GM12878 (cell line): ENCODE measurements at regions not wholly inside any gene's neighbourhood (a gene's known extent, or its start where the extent isn't known, plus 50 kb on each side); places are given as distances from the start of the nearest gene placed in this dataset.

Experiments used
- ATAC-seq: fragments of 200-7000 bp; cut with Tn5 transposase; 3 replicates; pipeline ENCODE4 v1.9.1; 2020; ENCODE audit warnings: mild to moderate bottlenecking, moderate library complexity
- BruUV-seq: library from RNA; stranded (reverse); fragments of 400-500 nt; replicated peaks from 2 replicates; lab custom pipeline; 2021; lab: Mats Ljungman, UMichigan
- CTCF ChIA-PET: fragments of 300-600 bp; sonication (Branson Sonifier 250); formaldehyde crosslinking; extraction: SDS; loops from one replicate; lab custom pipeline; 2021; ENCODE audit warnings: inconsistent platforms; lab: Yijun Ruan, JAX
- POLR2A ChIA-PET: fragments of 350-600 bp; formaldehyde crosslinking; extraction: SDS; loops from one replicate; lab custom pipeline; 2021; ENCODE audit warnings: inconsistent platforms; lab: Charles Lee
- RAD21 ChIA-PET: fragments of 300-600 bp; sonication (Branson Sonifier 250); formaldehyde crosslinking; loops from one replicate; lab custom pipeline; 2023; ENCODE audit warnings: antibody characterized with exemption; ENCODE audit not compliant: unreplicated experiment; lab: Charles Lee
- SMC1A ChIA-PET: fragments of 300-600 bp; sonication (Branson Sonifier 250); formaldehyde crosslinking; loops from one replicate; lab custom pipeline; 2023; ENCODE audit not compliant: unreplicated experiment, uncharacterized antibody; lab: Charles Lee
- DNase-seq: peaks from one replicate; pipeline ENCODE4 v3.0.0-alpha.2; 2011; ENCODE audit warnings: low read depth, low spot score
- FAIRE-seq: peaks from 3 replicates; lab custom pipeline; 2011; peaks lifted over from hg19 to GRCh38; lab: Jason Lieb, UNC
- H2AFZ ChIP-seq: 2 replicates; pipeline ENCODE4 v1.6.0; 2011; ENCODE audit warnings: low read depth, low read length, control low read depth; ENCODE audit not compliant: control insufficient read depth
- H3K27ac ChIP-seq: 2 replicates; pipeline ENCODE4 v1.5.1; 2011; ENCODE audit warnings: control low read depth; ENCODE audit not compliant: control insufficient read depth, insufficient read depth
- H3K27me3 ChIP-seq, 2 experiments: replicated peaks in 1 of 2; 2 replicates each; pipeline versions ENCODE4 v1.6.0 to v1.6.1; 2011; ENCODE audit warnings: low read length in 1 of 2; ENCODE audit not compliant: control insufficient read depth in 2 of 2, insufficient read depth in 2 of 2
- H3K36me3 ChIP-seq, 2 experiments: 2 replicates each; pipeline ENCODE4 v1.5.1; 2011; ENCODE audit warnings: low read length in 1 of 2; ENCODE audit not compliant: control insufficient read depth in 2 of 2, insufficient read depth in 2 of 2
- H3K4me1 ChIP-seq: 2 replicates; pipeline ENCODE4 v1.6.1; 2011; ENCODE audit warnings: mild to moderate bottlenecking, low read length, moderate library complexity, mixed read lengths; ENCODE audit not compliant: control insufficient read depth, insufficient read depth
- H3K4me2 ChIP-seq: 2 replicates; pipeline ENCODE4 v1.6.0; 2011; ENCODE audit warnings: control low read depth; ENCODE audit not compliant: control insufficient read depth, insufficient read depth
- H3K4me3 ChIP-seq: fragments of 200-600 bp; sonication (generic); 2 replicates; pipeline ENCODE4 v1.5.1; 2016
- H3K79me2 ChIP-seq: 2 replicates; pipeline ENCODE4 v1.6.0; 2011; ENCODE audit warnings: low read length; ENCODE audit not compliant: control insufficient read depth, insufficient read depth
- H3K9ac ChIP-seq: 2 replicates; pipeline ENCODE4 v1.8.0; 2011; ENCODE audit warnings: low read length, control low read depth, mixed read lengths; ENCODE audit not compliant: control insufficient read depth, insufficient read depth
- H3K9me3 ChIP-seq: replicated peaks from 3 replicates; pipeline ENCODE4 v1.5.1; 2011; ENCODE audit warnings: mild to moderate bottlenecking, low read length; ENCODE audit not compliant: control insufficient read depth, insufficient read depth
- H4K20me1 ChIP-seq: 2 replicates; pipeline ENCODE4 v1.6.0; 2011; ENCODE audit not compliant: control insufficient read depth, insufficient read depth
- KAT2A ChIP-seq: conservative IDR thresholded peaks from 2 replicates; pipeline ENCODE4 v1.6.1; 2011; ENCODE audit warnings: low read depth, low read length; ENCODE audit not compliant: control insufficient read depth
- NFXL1 ChIP-seq: fragments of 450-650 bp; IDR thresholded peaks from 2 replicates; pipeline ENCODE4 v1.6.1; 2017; ENCODE audit warnings: antibody characterized with exemption, mild to moderate bottlenecking, borderline replicate concordance
- RAD51 ChIP-seq: fragments of 450-650 bp; IDR thresholded peaks from 2 replicates; pipeline ENCODE4 v1.6.1; 2016; ENCODE audit warnings: moderate library complexity, mild to moderate bottlenecking, inconsistent platforms
- RCOR1 ChIP-seq: conservative IDR thresholded peaks from 2 replicates; pipeline ENCODE4 v1.6.1; 2012; ENCODE audit warnings: low read depth, low read length, improper control_type of control experiment
- SMARCA5 ChIP-seq: fragments of 450-650 bp; IDR thresholded peaks from 2 replicates; pipeline ENCODE4 v1.6.1; 2017; ENCODE audit warnings: mild to moderate bottlenecking
- WGBS: methylation state at CpG from one replicate; pipeline ENCODE4 v1.1.6; 2016; ENCODE audit warnings: low lambda C conversion rate; ENCODE audit not compliant: insufficient replicate concordance, insufficient coverage; ENCODE audit errors: missing lambda C conversion rate; 5-methylcytosine and 5-hydroxymethylcytosine counted together
- in situ Hi-C: fragments of 300-500 bp; cut with MboI; formaldehyde crosslinking; loops from 9 replicates; pipeline ENCODE4 v1.14.3; 2018; ENCODE audit warnings: mixed read lengths
- intact Hi-C: fragments of 100-400 bp; cut with micrococcal nuclease; formaldehyde crosslinking; loops from one replicate; pipeline ENCODE4 v1.14.2; 2022; ENCODE audit not compliant: unreplicated experiment
- TF ChIP-seq, protein P1 (sequence below): IDR thresholded peaks from 2 replicates; pipeline ENCODE4 v1.6.1; 2011; ENCODE audit warnings: borderline replicate concordance, low read depth, mild to moderate bottlenecking, moderate library complexity, low read length; ENCODE audit not compliant: insufficient read depth, poor library complexity, severe bottlenecking

DNA sequence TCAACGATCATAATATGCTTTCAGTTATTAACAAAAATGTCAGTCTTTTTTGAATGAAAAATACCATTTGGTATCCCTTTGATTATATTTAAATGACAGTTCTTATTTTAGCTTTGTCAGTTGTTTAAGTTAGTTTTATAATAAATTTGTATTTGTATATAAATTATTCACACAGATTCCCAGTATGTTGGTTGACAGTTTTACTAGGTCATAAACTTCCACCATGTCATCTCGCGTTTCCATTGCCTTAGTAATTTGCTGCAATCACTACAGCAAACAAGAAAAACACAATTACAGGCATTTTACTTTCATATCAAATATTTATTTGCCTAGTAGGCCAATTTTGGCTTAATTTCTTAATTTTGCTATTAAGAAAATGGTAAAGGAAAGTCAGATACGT, 109.6 kb upstream of the ANK2 start:
- Histone ChIP-seq H3K27ac (no peak overlapping the region), H3K27me3 (no peaks in the 10 kb centered on the region), H2AFZ (no peak overlapping the region), H4K20me1 (no peaks in the 10 kb centered on the region), H3K4me1 (no peaks in the 10 kb centered on the region), H3K36me3 (no peaks in the 10 kb centered on the region), H3K4me3 (no peak overlapping the region)
- no TSS peak for BruUV-seq
- ChIA-PET SMC1A (interaction anchor here (0.9 to 7.5 kb wide), 16 partner anchors 9 to 403 kb away, joined by 3 to 98 read pairs (median 6); no protein-coding TSS in a partner anchor), POLR2A (no interaction called here)
- TF ChIP-seq, protein P1, sequence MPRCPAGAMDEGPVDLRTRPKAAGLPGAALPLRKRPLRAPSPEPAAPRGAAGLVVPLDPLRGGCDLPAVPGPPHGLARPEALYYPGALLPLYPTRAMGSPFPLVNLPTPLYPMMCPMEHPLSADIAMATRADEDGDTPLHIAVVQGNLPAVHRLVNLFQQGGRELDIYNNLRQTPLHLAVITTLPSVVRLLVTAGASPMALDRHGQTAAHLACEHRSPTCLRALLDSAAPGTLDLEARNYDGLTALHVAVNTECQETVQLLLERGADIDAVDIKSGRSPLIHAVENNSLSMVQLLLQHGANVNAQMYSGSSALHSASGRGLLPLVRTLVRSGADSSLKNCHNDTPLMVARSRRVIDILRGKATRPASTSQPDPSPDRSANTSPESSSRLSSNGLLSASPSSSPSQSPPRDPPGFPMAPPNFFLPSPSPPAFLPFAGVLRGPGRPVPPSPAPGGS = no peak
- TF ChIP-seq RCOR1 (no peak), RAD51 (no peak), SMARCA5 (no peak), NFXL1 (no peak), KAT2A (no peak)
- TF ChIP-seq, all 136 proteins: peak for 0
- Histone ChIP-seq H3K79me2 (no peaks in the 10 kb centered on the region), H3K9ac (no peak overlapping the region), H3K4me2 (no peak overlapping the region), H3K9me3 (no peaks in the 10 kb centered on the region)
- WGBS = 85% methylated on average over 4 of the region's 4 CpGs
- in situ Hi-C loops (loop anchor here (5.0 kb wide), 2 partner anchors 173 to 303 kb away; partner anchors contain the start of genes LARP7 and ZGRF1), intact Hi-C loops (loop anchor here (10.0 kb wide), 1 partner anchor 605 kb away; no protein-coding TSS in a partner anchor)
- DNase-seq (no peak), FAIRE-seq (no peak), ATAC-seq (no peak)
- ChIA-PET RAD21 (interaction anchor here (0.8 to 3.9 kb wide), 8 partner anchors 12 to 177 kb away, joined by 3 to 60 read pairs (median 8); no protein-coding TSS in a partner anchor), CTCF (interaction anchor here (0.7 to 13.0 kb wide), 23 partner anchors 10 to 416 kb away, joined by 3 to 320 read pairs (median 9); partner anchors contain the start of genes LARP7 and ZGRF1)
